IPS DF 4.7 (cell line): ENCODE measurements at regions not wholly inside any gene's neighbourhood (a gene's known extent, or its start where the extent isn't known, plus 50 kb on each side); places are given as distances from the start of the nearest gene placed in this dataset.

Experiments used
- DNase-seq: peaks from one replicate; pipeline ENCODE4 v3.0.0-alpha.2; 2013; ENCODE audit warnings: low spot score; ENCODE audit errors: extremely low read depth

DNA sequence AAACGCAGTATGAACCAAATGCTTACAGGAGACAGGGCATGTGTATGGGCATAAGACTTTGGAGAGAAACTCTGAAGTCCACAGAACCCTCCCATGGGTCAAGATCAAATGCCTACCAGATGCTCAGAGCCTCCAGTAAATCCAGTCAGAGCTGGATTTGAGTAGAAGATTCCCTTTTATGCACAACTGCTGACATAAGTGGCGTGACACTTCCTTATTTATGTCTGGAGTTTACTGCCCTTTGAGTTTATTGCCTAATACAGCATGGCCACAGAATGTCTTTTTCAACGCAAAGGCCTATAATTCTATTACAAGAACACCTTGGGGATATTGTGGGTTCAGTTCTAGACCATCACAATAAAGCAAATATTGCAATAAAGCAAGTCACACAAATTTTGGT lies 220.0 kb upstream of the FOXQ1 start:
- DNase-seq, result no peak

DNA sequence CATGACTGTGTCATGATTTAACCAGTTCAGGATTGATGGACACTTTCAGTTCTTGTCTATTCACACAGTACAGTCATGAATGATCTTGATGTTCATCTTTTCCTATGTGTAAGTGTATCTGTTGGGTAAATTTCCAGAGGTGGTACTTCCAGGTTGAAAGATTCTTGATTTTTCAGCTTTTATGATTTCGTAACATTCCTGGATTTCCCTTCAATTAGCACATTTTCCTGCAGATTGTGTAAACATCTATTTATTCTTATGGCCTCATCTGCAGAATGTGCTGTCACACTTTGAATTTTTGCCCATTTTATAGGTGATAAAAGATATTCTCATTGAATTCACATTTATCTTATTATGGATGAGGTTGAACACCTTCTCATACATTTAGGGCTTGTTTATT lies 222.0 kb upstream of the FOXQ1 start:
- no peak for DNase-seq

- no peak for DNase-seq
Measured at GRCh38 chr6:1088492-1089001, 223.4 kb upstream of the FOXQ1 start.

GRCh38 chr6:1087154-1087843 lies 224.6 kb upstream of the FOXQ1 start:
- no peak for DNase-seq

DNA sequence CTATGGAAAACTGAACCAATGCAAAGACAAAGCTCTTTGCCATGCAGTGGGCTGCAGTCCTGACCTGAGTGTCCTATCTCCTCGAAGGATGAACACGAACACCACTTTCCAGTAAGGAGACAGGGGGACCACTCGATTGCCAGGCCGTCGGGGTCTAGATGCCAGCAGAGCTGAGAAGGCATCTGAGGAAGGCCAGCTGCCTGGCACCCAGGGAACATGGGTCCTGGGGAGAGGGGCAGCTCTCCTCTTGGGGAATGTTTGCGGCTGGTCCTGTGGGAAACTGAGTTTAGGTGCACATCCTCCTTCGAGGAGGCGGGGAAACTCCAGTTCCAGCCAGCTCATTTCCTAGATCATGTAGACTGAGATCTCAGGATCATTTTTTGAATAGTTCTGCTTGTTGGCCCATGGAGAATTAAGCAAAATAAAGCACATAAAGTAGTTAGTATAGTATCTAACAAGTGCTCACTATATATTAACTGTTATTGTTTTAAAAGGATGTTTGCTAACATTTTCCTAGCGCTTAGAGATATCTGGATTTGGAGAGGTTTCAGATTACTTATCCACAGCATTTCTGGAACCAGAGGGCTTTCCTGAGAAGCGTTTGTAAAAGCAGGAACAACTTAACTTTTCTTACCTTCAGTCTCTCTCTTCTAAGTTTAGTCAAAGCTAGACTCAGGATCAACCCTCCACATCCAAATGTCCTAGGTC lies 225.3 kb upstream of the FOXQ1 start:
- no peak for DNase-seq

GRCh38 chr6:1082285-1082935 lies 229.5 kb upstream of the FOXQ1 start:
- DNase-seq, result no peak

- DNase-seq, result no peak
Measured at GRCh38 chr6:1081551-1082284, 230.2 kb upstream of the FOXQ1 start.

- no peak for DNase-seq
Measured at GRCh38 chr6:1080453-1081337, 231.2 kb upstream of the FOXQ1 start.

GRCh38 chr6:1079525-1079924 lies 232.4 kb upstream of the FOXQ1 start:
- DNase-seq, result no peak

DNA sequence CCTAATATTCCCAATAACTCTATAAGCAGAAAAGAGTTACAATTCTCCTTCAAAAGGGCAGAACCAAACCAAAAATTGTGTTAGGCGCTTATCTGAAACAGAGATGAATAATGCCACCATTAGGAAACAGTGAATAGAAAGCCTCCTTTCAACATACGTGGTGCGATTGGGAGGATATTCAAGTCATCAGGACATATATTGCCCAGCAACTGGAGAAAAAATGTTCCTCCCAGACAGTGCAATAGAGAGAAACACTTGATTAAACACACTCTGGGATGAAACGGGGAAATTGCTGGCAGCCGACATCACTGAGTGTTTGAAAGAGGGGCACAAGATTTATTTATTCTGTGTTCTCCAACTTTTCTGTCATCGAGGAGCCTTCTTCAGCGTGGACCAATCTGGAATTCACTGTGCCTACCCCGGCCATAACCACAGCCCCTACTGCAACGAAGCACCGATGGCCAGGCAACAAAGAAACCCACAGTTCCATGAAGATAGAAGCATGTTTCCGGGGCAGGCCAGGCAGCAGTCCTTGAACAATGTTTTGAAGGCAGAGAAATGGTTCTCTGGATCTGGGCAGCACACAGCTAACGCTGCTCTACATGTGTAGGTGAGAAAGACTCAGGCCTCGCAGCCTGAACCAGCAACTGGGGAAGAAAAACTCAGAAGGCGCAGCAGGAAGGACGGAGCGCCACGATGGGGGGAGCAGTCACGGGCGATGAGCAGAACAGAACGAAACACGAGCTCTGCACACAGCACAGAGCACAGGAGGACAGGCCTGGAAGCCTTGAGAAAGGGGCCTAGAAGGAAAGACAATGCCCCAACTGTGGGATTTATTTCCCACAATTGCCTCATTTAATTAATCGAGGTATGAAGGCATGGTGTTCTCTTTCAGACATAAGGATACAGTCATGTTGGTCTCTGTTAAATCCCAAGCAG lies 234.2 kb upstream of the FOXQ1 start:
- no peak for DNase-seq

DNA sequence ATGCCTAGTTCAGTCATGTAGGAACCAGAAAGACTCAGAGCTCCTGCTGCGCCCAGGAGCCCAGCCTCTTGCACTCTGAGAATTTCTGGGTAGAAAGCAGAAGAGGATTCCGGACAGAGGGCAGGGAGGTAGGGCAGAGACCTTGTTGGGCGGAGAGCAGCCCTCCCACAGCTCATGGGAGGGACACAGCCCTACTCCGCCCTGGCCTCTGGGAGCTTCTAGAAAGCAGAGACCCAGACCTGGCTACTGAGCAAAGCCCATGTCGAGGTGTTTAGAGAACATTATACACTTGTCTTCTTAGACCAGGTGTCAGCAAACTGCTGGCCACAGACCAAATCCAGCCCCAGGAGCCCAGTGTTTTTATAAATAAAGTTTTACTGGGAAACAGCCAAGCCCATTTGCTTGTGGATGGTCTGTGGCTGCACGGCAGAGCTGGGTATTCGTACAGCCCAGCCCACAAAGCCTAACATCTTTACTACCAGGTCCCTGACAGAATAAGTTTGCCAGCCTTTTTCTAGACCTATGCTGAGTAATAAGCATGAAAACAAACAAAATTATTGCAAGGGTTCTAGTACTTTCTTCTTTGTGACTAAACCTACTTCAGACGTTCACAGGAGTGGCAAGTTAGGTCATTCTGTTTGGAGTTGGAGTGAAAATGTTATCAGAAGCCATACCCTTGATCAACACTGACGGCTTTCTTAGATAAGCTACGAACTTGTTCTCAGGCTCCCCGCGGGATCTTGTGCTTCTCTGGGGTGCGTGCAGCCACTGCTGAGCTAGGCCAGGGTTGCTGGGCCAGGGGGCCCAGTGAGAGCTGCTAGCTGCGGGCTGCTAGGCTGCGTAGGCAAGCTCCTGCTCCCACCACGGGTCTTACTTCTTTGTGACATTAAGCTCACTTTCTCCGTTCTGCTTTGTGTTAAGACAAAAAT lies 235.1 kb upstream of the FOXQ1 start:
- DNase-seq, result no peak

GRCh38 chr6:1075880-1076279 lies 236.0 kb upstream of the FOXQ1 start:
- no peak for DNase-seq

- no peak for DNase-seq
Measured at GRCh38 chr6:1075444-1075843, 236.5 kb upstream of the FOXQ1 start.

DNA sequence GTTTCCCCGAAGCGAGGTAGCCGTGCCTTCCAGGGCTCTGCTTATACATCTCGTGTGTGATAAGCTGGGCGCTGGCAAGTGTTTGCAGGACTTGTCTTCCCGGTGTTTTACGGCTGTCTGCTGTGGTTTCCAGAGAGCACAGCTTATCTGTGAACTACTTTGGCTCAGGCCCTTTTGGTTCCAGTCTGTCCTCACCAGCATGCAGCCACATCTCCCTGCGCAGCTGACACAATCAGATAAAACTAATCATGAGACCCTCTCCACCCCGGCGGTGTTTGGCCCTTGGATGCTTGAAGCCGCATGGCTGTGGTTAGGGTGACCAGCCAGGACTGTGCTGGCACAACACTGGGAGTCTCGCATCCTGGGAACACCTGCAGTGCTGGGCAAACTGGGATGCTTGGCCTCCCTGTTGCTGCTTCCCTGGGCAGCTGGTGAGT lies 241.8 kb upstream of the FOXQ1 start:
- no peak for DNase-seq

DNA sequence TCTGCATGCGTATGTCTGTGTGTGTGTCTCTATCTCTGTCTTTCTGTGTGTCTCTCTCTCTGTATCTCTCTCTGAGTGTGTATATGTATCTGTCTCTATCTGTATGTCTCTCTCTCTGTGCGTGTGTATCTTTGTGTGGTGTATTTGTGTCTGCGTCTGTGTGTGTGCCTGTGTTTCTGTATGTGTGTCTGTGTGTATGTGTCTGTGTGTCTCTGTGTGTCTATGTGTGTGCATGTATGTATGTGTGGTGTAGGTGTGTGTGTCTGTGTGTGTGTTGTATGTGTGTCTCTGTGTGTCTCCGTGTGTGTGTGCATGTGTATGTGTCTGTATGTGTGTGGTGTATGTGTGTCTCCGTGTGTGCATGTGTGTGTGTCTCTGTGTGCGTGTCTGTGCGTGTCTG lies 243.0 kb upstream of the FOXQ1 start:
- no peak for DNase-seq

GRCh38 chr6:1068068-1068467 lies 243.8 kb upstream of the FOXQ1 start:
- no peak for DNase-seq

DNA sequence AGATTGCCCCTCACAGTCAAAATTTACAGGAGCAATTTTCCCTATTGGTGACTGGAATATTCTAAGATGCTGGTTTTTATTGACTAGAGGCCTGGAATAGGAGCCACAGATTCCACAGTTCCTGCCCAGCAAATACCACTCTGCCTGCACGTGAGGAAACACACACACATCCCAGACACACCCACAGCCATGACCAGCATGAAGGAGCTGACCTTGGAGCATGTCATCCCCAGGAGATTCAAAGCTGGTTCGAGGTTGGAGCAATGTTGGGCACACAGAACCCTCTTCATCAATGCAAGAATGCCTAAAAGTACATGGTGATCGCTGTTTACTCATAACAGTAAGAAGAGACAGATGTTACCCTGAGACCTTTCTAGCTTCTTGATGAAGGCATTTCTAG lies 244.6 kb upstream of the FOXQ1 start:
- no peak for DNase-seq

DNA sequence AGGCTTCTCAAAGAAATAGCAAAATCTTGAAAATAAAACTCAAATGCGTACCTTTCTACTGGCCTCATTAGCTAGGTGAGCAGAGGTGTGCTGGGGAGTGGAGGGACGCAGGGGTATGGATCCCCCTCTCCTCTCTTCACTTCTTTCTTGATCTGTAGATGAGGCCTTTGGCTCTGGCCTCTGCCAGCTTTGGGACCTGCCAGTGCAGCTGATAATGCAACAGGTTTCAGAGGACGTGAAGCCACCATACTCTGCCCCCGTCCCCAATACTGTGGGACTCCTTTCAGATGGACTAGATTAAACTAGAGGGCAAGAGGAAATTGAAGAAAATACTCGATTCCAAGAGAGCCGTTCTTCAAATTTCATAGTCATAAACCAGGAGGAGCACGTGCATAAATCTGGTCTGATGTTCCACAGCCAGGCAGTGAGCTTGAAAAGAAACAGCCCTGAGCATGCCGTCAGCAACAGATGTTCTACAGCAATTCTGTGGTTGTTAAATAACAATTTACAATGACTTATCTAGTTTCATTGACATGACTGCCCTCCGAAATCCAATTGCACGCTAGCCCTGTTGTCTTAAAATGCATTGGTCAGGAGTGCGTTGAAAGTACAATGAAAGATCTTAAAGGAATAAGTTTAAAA lies 245.3 kb upstream of the FOXQ1 start:
- no peak for DNase-seq
